ENCODE measurements at regions not wholly inside any gene's neighbourhood (a gene's known extent, or its start where the extent isn't known, plus 50 kb on each side); places are given as distances from the start of the nearest gene placed in this dataset.

DNA sequence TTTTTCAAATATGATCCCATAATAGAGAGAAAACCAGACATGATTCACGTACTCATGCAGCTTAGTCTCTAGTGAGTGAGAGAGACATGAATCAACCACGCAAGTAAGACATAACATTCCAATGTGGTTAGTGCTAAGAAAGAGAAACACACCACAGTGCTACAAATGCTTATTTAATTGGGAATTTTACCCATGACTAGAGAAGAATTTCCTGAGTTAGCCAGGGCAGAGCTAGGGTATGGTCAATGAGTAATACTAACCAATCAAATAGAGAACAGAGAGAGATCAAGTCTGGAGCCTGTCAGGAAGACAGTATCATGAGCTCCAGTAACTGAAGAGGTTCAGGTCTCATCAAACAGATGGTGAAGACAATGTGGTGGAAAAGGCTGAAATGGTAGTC is 495.2 kb downstream of the PDGFC start:
- TF ChIP-seq, protein P1, sequence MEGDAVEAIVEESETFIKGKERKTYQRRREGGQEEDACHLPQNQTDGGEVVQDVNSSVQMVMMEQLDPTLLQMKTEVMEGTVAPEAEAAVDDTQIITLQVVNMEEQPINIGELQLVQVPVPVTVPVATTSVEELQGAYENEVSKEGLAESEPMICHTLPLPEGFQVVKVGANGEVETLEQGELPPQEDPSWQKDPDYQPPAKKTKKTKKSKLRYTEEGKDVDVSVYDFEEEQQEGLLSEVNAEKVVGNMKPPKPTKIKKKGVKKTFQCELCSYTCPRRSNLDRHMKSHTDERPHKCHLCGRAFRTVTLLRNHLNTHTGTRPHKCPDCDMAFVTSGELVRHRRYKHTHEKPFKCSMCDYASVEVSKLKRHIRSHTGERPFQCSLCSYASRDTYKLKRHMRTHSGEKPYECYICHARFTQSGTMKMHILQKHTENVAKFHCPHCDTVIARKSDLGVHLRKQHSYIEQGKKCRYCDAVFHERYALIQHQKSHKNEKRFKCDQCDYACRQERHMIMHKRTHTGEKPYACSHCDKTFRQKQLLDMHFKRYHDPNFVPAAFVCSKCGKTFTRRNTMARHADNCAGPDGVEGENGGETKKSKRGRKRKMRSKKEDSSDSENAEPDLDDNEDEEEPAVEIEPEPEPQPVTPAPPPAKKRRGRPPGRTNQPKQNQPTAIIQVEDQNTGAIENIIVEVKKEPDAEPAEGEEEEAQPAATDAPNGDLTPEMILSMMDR (IDR thresholded peaks at IDR 0.05) = no peak
- TF ChIP-seq POLR2A (IDR thresholded peaks at IDR 0.05) = no peak

All from body of pancreas (tissue), 4 donors.